Esophagus squamous epithelium (tissue), 4 donors: ENCODE measurements at regions not wholly inside any gene's neighbourhood (a gene's known extent, or its start where the extent isn't known, plus 50 kb on each side); places are given as distances from the start of the nearest gene placed in this dataset.

Source experiments
- CTCF ChIP-seq, 6 experiments: fragments of 450-650 bp in 4 of 6; fragments of 200-600 bp in 2 of 6; sonication (generic) in 2 of 6; IDR thresholded peaks; one replicate each; pipeline ENCODE4 v1.5.1; 2016 to 2019; ENCODE audit warnings: antibody characterized with exemption in 6 of 6, mild to moderate bottlenecking in 4 of 6, moderate library complexity in 4 of 6
- POLR2A ChIP-seq, 4 donors: fragments of 450-650 bp; IDR thresholded peaks; one replicate each; pipeline ENCODE4 v1.6.1; 2017; ENCODE audit warnings: antibody characterized with exemption in 4 of 4, mild to moderate bottlenecking in 4 of 4, moderate library complexity in 3 of 4

- TF ChIP-seq POLR2A (IDR thresholded peaks at IDR 0.05) (no peak), CTCF (IDR thresholded peaks at IDR 0.05) (no peak)
Observed at GRCh38 chr5:96275051-96275450, 158.0 kb downstream of the PCSK1 start.
